ENCODE measurements at regions not wholly inside any gene's neighbourhood (a gene's known extent, or its start where the extent isn't known, plus 50 kb on each side); places are given as distances from the start of the nearest gene placed in this dataset.
"Not testable (repeated sequence)": the region's sequence is repeated elsewhere in the genome, so short reads cannot be mapped to it uniquely, and the experiment has no call there.

DNA sequence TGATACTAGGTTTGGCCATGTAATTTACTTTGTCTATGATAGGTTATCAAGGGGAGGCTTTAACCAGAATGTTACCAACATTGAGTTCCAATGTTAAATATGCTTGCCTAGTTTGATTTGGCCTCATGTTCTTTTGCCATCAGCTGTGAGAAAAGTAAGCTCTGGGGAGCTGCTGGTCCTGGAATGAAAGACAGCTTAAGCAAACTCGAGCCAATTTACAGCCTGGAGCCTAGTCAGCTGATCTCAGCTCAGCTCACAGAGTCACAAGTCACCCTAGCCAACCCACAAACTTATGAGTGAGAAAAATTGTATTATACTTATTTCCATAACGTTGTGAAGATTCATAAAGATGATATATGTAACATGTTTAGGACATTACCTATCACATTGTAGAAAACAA, 426.7 kb downstream of the RWDD3 start:
- POLR2A ChIA-PET = no interaction called here
- CTCF ChIA-PET = no interaction called here

GRCh38 chr1:95663530-95663929, 429.5 kb downstream of the RWDD3 start:
- H3K4me3 Mint-ChIP-seq; POLR2A ChIA-PET; H3K27ac Mint-ChIP-seq; H3K27me3 Mint-ChIP-seq; H3K36me3 Mint-ChIP-seq (ENCODE audit: low read depth); DNase-seq; H3K4me1 Mint-ChIP-seq; CTCF ChIA-PET; H3K9me3 Mint-ChIP-seq: not testable (repeated sequence)

More for the DNA sequence above, 426.7 kb downstream of the RWDD3 start:
- no peak for DNase-seq
- Mint-ChIP-seq H3K4me3 (no peak overlapping the region), H3K4me1 (no peaks in the 10 kb centered on the region), H3K27me3 (no peaks in the 10 kb centered on the region), H3K27ac (no peak overlapping the region), H3K36me3 (ENCODE audit: low read depth) (no peaks in the 10 kb centered on the region), H3K9me3 (peaks cover 4% of the 10 kb centered on the region)

- Mint-ChIP-seq H3K36me3 (ENCODE audit: low read depth) (no peaks in the 10 kb centered on the region), H3K4me1 (no peaks in the 10 kb centered on the region), H3K4me3 (no peak overlapping the region), H3K27ac (no peak overlapping the region), H3K9me3 (peaks cover 8% of the 10 kb centered on the region), H3K27me3 (no peaks in the 10 kb centered on the region)
- ChIA-PET POLR2A (no interaction called here), CTCF (no interaction called here)
- no peak for DNase-seq
Measured at GRCh38 chr1:95668165-95668564, 434.2 kb downstream of the RWDD3 start.

- H3K27me3 Mint-ChIP-seq; H3K36me3 Mint-ChIP-seq (ENCODE audit: low read depth); H3K9me3 Mint-ChIP-seq; H3K4me3 Mint-ChIP-seq; CTCF ChIA-PET; H3K4me1 Mint-ChIP-seq; H3K27ac Mint-ChIP-seq; POLR2A ChIA-PET; DNase-seq: not testable (repeated sequence)
Measured at GRCh38 chr1:95669638-95670037, 435.6 kb downstream of the RWDD3 start.

DNA sequence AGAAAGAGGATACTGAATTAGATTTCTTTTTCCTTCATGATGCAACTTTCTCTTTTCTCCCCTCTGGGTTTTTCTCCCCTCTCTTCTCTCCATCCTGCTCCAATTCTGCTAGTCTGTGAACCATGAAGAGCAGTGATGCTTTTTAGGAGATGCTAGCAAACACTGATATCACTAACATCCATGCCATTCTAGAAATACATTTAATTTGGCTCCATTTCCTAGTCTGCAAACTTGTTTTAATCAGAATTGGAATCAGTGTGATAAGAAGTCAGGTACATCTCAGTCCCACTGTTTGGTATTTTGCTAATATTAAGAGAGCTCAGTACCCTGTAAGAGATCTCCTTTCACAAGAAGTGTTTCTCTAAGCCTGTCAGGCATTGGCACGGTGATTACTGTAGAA, 437.1 kb downstream of the RWDD3 start:
- DNase-seq = no peak
- Mint-ChIP-seq H3K27me3 (no peaks in the 10 kb centered on the region), H3K9me3 (peaks cover 8% of the 10 kb centered on the region), H3K36me3 (ENCODE audit: low read depth) (no peaks in the 10 kb centered on the region), H3K27ac (no peak overlapping the region), H3K4me3 (no peak overlapping the region), H3K4me1 (no peaks in the 10 kb centered on the region)
- CTCF ChIA-PET = no interaction called here
- POLR2A ChIA-PET = no interaction called here

GRCh38 chr1:95679262-95679661, 445.3 kb downstream of the RWDD3 start:
- H3K27me3 Mint-ChIP-seq = no peaks in the 10 kb centered on the region

DNA sequence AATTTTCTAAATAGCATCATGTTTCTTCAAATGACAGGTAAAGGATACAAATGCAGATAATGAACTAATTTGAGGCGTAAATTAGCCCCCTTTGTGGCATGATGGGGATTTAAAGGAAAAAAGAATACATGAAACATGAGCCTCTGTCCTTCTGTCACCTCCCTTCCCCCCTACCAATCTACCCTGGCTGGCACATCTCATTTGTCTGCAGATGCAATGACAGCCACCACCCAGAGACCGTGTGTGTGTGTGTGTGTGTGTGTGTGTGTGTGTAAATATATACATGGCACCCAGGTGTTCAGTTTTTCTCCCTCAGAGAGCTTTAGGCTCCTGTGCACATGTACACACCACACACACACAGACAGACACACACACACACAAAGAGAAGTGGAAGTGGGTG, 451.1 kb downstream of the RWDD3 start:
- ChIA-PET CTCF (no interaction called here), POLR2A (no interaction called here)
- Mint-ChIP-seq H3K27ac (no peak overlapping the region), H3K27me3 (no peaks in the 10 kb centered on the region), H3K4me1 (no peaks in the 10 kb centered on the region), H3K4me3 (no peak overlapping the region), H3K9me3 (no peaks in the 10 kb centered on the region), H3K36me3 (ENCODE audit: low read depth) (no peaks in the 10 kb centered on the region)
- no peak for DNase-seq

More at GRCh38 chr1:95679262-95679661, 445.3 kb downstream of the RWDD3 start:
- Mint-ChIP-seq H3K4me1 (no peaks in the 10 kb centered on the region), H3K9me3 (peaks cover 3% of the 10 kb centered on the region), H3K4me3 (no peak overlapping the region), H3K27ac (no peak overlapping the region), H3K36me3 (ENCODE audit: low read depth) (no peaks in the 10 kb centered on the region)
- DNase-seq = no peak
- ChIA-PET CTCF (no interaction called here), POLR2A (no interaction called here)

DNA sequence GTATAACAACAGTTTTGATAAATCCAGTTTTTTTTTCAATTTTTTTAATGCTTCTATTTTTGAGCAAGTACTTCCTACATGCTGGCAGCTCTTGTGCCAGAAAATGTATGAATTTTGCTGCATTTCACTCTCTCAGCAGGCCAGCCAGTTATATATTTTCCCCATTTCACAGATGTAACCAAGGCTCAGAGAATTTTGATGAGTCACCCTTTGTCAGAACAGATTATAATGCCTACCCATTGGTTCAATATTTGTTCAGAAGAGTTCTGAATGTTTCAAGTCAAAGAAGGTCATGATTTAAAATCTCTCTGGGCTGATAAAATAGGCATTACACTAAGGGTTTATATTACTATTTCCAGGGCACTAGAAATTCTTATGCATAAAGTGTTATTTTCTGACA, 452.2 kb downstream of the RWDD3 start:
- ChIA-PET POLR2A (no interaction called here), CTCF (no interaction called here)
- Mint-ChIP-seq H3K36me3 (ENCODE audit: low read depth) (no peaks in the 10 kb centered on the region), H3K27ac (no peak overlapping the region), H3K4me3 (no peak overlapping the region), H3K27me3 (no peaks in the 10 kb centered on the region), H3K4me1 (no peaks in the 10 kb centered on the region), H3K9me3 (no peaks in the 10 kb centered on the region)
- no peak for DNase-seq

- Mint-ChIP-seq H3K27ac (no peak overlapping the region), H3K4me3 (no peak overlapping the region), H3K4me1 (no peaks in the 10 kb centered on the region), H3K9me3 (peaks cover 12% of the 10 kb centered on the region), H3K27me3 (no peaks in the 10 kb centered on the region), H3K36me3 (ENCODE audit: low read depth) (no peaks in the 10 kb centered on the region)
- CTCF ChIA-PET = no interaction called here
- DNase-seq = no peak
- POLR2A ChIA-PET = no interaction called here
Measured at GRCh38 chr1:95699149-95699953, 465.3 kb downstream of the RWDD3 start.

- H3K27ac Mint-ChIP-seq = no peak overlapping the region
- H3K9me3 Mint-ChIP-seq = peaks cover 14% of the 10 kb centered on the region
- H3K4me1 Mint-ChIP-seq = no peaks in the 10 kb centered on the region
- DNase-seq = no peak
- ChIA-PET CTCF (no interaction called here), POLR2A (no interaction called here)
- no peaks in the 10 kb centered on the region for H3K27me3 Mint-ChIP-seq
- H3K36me3 Mint-ChIP-seq (ENCODE audit: low read depth) = no peaks in the 10 kb centered on the region
- no peak overlapping the region for H3K4me3 Mint-ChIP-seq
Measured at GRCh38 chr1:95701450-95702173, 467.6 kb downstream of the RWDD3 start.

DNA sequence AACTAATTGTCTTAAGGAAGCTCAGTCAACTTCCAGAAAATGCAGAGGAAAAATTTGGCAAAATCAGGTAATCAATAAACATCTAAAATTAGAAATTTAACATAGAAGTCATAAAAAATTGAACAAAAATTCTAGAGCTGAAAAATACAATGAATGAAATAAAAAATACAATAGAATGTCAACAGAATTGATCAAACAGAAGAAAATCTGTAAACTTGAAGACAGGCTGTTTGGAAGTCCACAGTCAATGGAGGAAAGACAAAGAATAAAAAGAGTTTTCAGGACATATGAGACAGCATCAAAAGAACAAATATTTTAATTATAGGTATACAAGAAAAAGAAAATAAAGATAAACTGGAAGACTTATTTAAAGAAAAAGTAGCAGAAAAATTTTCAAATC, 469.0 kb downstream of the RWDD3 start:
- no peaks in the 10 kb centered on the region for H3K4me1 Mint-ChIP-seq
- POLR2A ChIA-PET = no interaction called here
- peaks cover 17% of the 10 kb centered on the region for H3K9me3 Mint-ChIP-seq
- CTCF ChIA-PET = no interaction called here
- H3K36me3 Mint-ChIP-seq (ENCODE audit: low read depth) = no peaks in the 10 kb centered on the region
- no peaks in the 10 kb centered on the region for H3K27me3 Mint-ChIP-seq
- DNase-seq = no peak
- no peak overlapping the region for H3K4me3 Mint-ChIP-seq
- H3K27ac Mint-ChIP-seq = no peak overlapping the region

DNA sequence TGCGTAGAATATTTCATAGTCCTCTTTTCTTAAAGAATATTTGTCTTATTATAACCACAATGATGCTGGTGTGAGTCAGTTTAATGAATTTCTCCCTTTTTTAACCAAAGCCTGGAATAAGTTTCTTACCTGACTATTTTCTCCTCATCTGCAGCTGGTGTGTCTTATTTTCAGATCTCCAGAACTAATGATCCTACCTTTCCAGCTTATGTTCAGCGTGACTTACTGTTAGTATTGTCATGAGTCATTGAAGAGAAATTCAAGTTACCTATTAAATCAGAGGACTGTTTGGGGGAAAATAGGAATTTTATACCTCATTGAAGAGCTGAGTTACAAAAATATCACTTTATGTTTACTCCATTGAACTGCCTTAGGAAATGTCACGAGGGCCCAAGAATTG, 482.1 kb downstream of the RWDD3 start:
- H3K4me3 Mint-ChIP-seq = no peak overlapping the region
- no peak for DNase-seq
- no peaks in the 10 kb centered on the region for H3K36me3 Mint-ChIP-seq (ENCODE audit: low read depth)
- peaks cover 2% of the 10 kb centered on the region for H3K9me3 Mint-ChIP-seq
- H3K27ac Mint-ChIP-seq = no peak overlapping the region
- H3K4me1 Mint-ChIP-seq = no peaks in the 10 kb centered on the region
- ChIA-PET CTCF (no interaction called here), POLR2A (no interaction called here)
- H3K27me3 Mint-ChIP-seq = no peaks in the 10 kb centered on the region

DNA sequence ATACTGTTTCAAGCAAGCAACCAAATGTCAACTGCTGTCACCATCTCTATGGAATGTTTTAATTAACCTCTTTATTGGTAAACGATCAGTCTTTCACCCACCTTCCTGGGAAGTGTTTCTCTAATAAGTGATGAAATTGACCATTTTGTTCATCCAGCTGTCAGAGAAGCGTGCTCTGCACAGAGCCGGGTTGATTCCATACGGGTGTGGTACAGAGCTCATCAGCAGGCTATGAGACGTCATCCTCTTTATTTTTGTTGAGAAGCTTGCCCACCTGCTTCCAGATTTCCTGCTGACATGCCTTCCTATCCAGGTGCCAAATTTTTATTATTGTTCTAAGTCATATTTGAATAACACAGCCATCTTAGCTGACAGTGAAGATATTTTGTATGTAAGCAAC, 482.5 kb downstream of the RWDD3 start:
- Mint-ChIP-seq H3K4me3 (no peak overlapping the region), H3K4me1 (no peaks in the 10 kb centered on the region), H3K9me3 (peaks cover 2% of the 10 kb centered on the region), H3K27me3 (no peaks in the 10 kb centered on the region), H3K36me3 (ENCODE audit: low read depth) (no peaks in the 10 kb centered on the region), H3K27ac (no peak overlapping the region)
- ChIA-PET CTCF (no interaction called here), POLR2A (no interaction called here)
- no peak for DNase-seq

DNA sequence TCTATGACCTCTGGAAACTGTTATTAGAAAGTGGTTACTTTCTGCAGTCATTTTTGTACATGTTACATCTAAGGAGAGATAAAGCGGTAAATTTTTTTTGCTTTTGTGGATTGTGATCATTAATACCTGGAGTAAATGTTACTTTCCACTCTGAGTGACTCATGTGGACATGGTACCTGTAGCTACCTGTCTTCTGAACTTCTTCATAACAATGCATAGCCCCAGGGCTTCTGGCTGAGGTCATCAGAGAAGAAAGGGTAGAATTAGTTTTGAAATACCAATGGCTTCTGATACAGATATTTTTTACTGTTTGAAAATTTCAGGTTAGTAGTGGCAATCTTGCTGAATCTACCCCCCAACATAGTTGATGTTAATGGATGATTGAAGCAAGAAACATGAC, 489.3 kb downstream of the RWDD3 start:
- no peaks in the 10 kb centered on the region for H3K9me3 Mint-ChIP-seq
- POLR2A ChIA-PET = no interaction called here
- CTCF ChIA-PET = no interaction called here
- no peaks in the 10 kb centered on the region for H3K36me3 Mint-ChIP-seq (ENCODE audit: low read depth)
- H3K4me1 Mint-ChIP-seq = no peaks in the 10 kb centered on the region
- H3K4me3 Mint-ChIP-seq = no peak overlapping the region
- H3K27ac Mint-ChIP-seq = no peak overlapping the region
- no peaks in the 10 kb centered on the region for H3K27me3 Mint-ChIP-seq
- no peak for DNase-seq
